Left ventricle myocardium inferior (tissue), 1 donor: ENCODE measurements at regions not wholly inside any gene's neighbourhood (a gene's known extent, or its start where the extent isn't known, plus 50 kb on each side); places are given as distances from the start of the nearest gene placed in this dataset.
"Not testable (repeated sequence)": the region's sequence is repeated elsewhere in the genome, so short reads cannot be mapped to it uniquely, and the experiment has no call there.

Experiments used
- DNase-seq: peaks from one replicate; pipeline ENCODE4 v3.0.0-alpha.2; 2020
- H3K27ac ChIP-seq: fragments of 200-600 bp; replicated peaks from 2 replicates; pipeline ENCODE4 v1.8.0; 2021
- H3K27me3 ChIP-seq: fragments of 200-600 bp; 2 replicates; pipeline ENCODE4 v1.8.0; 2021; ENCODE audit warnings: low read depth
- H3K36me3 ChIP-seq: fragments of 200-600 bp; 2 replicates; pipeline ENCODE4 v1.8.0; 2021
- H3K4me1 ChIP-seq: fragments of 200-600 bp; 2 replicates; pipeline ENCODE4 v1.8.0; 2021
- H3K4me3 ChIP-seq: fragments of 200-600 bp; 2 replicates; pipeline ENCODE4 v1.8.0; 2021; ENCODE audit warnings: mild to moderate bottlenecking, moderate library complexity
- H3K9me3 ChIP-seq: fragments of 200-600 bp; replicated peaks from 2 replicates; pipeline ENCODE4 v1.8.0; 2021
- intact Hi-C: fragments of 100-400 bp; cut with micrococcal nuclease; formaldehyde crosslinking; loops from one replicate; pipeline ENCODE4 v1.11.0; 2022
- donor health status: DM: no; HTN: yes; CAD: no; lungs with severe emphysema.

DNA sequence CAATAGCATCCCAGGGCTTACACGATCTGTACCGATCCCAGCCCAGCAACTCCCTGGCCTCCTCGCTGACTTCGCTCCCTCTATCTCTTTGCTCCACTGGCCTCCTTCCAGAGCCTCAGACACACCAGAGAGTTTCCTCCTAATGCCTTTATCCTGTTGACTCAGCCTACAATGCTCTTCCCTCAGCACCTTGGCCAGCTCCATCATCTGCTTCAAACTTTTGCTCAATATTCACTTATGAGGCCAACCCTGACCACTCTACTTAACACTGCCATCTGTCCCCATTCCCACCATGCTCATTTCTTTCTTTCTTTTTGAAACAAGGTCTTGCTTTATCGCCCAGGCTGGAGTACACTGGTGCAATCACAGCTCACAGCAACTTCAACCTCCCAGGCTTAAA lies 180.9 kb downstream of the CEP170 start:
- H3K36me3 ChIP-seq, DNase-seq, H3K27me3 ChIP-seq, intact Hi-C loops, H3K9me3 ChIP-seq, H3K27ac ChIP-seq, H3K4me1 ChIP-seq, H3K4me3 ChIP-seq: not testable (repeated sequence)

DNA sequence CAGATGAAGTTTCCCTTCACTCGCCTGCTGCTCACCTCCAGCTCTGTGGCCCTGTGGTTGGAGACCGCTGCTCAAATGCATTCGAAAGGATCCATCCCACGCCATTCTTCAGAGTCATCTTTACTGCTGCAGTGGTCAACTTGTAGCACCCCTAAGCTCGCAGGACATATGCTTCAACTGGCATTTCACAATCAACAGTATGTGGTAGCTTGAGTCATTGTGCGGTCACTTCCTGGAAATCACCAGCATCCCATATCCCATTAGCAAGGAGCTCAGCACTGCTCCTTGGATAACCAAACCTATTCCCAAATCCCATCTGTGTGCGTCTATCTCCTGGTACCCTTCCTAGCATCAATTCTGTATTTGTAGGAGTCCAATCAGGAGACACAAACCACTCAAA lies 188.0 kb downstream of the CEP170 start:
- H3K4me3 ChIP-seq, H3K27ac ChIP-seq, DNase-seq, H3K27me3 ChIP-seq, H3K36me3 ChIP-seq, H3K9me3 ChIP-seq, H3K4me1 ChIP-seq, intact Hi-C loops: not testable (repeated sequence)

DNA sequence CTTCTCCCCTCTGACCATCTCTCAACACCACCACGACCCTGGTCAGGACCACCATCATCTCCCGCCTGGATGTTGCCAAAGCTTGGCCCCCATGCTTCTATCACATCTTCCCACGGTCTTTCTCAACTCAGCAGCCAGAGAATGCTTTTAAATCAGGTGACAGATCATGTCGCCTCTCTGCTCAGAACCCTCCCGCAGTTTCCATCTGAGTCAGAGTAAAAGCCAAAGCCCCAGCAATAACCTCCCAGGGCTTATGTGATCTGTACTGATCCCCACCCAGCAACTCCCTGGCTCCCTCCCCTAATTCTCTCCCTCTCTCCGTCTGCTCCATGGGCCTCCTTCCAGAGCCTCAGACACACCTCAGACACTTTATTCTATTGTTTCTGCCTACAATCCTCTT lies 193.1 kb downstream of the CEP170 start:
- H3K27ac ChIP-seq, H3K4me3 ChIP-seq, H3K4me1 ChIP-seq, intact Hi-C loops, H3K27me3 ChIP-seq, H3K9me3 ChIP-seq, H3K36me3 ChIP-seq, DNase-seq: not testable (repeated sequence)

DNA sequence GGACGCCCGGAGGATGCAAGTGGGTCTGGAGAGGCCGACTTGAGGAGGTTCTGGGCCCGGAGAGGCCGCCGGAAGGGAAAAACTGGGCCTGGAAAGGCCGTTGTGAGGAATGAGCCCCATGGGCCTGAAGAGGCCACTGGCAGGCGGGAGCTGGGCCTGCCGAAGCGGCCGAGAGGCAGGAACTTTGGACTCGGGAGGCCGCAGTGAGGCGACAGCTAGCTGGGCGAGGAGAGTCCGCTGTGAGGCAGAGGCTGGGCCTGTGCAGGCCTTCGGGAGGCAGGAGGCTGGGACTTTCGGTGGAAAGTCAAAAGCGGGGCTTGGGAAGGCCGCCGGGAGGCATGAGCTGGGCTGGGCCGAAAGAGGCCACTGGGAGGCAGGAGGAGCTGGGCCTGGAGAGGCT lies 199.6 kb downstream of the CEP170 start:
- intact Hi-C loops, DNase-seq: not testable (repeated sequence)

DNA sequence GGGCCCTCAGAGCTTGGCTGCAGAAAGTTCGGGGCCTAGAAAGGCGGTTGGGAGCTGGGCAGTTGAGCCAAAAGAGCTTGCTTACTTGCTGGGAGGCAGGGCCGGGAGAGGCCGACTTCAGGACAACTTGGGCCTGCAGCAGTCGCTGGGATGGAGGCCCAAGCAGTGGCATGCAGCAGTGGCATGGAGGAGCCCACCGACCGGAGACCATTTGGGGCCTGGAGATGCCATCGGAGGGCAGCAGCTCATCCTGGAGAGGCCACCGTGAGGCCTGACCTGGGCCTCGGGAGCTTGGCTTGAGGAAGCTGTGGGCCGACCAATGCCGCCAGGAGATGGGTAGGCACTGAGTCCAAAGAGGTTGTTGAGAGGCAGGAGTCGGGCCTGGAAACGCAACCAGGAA lies 200.0 kb downstream of the CEP170 start:
- H3K9me3 ChIP-seq, H3K36me3 ChIP-seq, H3K4me1 ChIP-seq, intact Hi-C loops, DNase-seq, H3K27ac ChIP-seq, H3K4me3 ChIP-seq, H3K27me3 ChIP-seq: not testable (repeated sequence)

More for the DNA sequence above, 199.6 kb downstream of the CEP170 start:
- H3K4me1 ChIP-seq, H3K4me3 ChIP-seq, H3K27ac ChIP-seq, H3K27me3 ChIP-seq, H3K36me3 ChIP-seq, H3K9me3 ChIP-seq: not testable (repeated sequence)

DNA sequence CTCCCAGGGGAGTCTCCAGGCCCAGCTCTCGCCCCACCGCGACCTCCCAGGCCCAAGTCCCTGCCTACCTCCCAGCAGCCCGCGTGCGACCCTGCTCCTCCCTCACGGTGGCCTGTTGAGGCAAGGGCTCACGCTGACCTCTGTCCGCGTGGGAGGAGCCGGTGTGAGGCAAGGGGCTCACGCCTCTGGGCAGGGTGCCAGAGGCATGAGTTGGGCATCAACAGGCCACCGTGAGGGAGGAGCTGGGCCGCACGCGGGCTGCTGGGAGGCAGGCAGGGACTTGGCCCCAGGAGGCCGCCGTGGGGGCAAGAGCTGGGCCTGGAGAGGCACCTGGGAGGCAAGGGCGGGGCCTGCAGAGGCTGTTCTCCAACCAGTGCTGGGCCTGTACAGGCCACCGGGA lies 200.4 kb downstream of the CEP170 start:
- H3K9me3 ChIP-seq, DNase-seq, intact Hi-C loops, H3K4me1 ChIP-seq, H3K4me3 ChIP-seq, H3K27me3 ChIP-seq, H3K27ac ChIP-seq, H3K36me3 ChIP-seq: not testable (repeated sequence)

DNA sequence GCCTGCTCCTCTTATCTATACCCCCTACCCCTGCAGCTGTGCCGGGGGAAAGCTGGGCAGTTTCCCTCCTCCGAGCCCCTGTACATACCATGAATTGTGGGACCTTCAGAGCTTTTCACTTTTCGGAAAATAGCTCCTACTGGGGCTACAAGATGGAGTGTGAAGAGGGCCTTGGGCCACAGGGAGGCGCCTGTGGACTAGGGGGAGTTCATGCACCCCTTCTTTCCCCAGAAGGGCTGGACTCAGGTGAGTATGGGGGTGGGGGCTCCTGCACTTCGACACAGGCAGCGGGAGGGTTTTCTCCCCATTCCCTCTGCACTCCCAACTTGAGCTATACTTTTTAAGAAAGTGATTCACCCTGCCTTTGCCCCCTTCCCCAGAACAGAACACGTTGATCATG lies 202.0 kb downstream of the CEP170 start:
- H3K36me3 ChIP-seq, DNase-seq, H3K4me1 ChIP-seq, H3K9me3 ChIP-seq, H3K4me3 ChIP-seq, H3K27ac ChIP-seq, intact Hi-C loops, H3K27me3 ChIP-seq: not testable (repeated sequence)

DNA sequence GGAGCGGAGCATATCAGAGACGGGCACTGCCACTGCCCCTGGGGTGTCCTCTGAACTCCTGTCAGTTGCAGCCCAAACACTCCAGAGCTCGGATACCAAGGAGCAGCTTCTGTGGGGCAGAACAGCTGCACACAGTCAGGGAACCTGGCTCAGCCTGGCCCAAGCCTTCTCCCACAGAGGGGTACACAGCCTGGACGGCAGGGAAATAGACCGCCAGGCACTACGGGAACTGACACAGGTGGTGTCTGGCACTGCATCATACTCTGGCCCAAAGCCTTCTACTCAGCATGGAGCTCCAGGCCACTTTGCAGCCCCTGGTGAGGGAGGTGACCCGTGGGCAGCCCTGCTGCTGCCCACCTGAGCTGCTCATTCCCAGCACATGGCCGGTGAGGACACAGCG lies 204.5 kb downstream of the CEP170 start:
- not testable (repeated sequence) for H3K27ac ChIP-seq, DNase-seq

DNA sequence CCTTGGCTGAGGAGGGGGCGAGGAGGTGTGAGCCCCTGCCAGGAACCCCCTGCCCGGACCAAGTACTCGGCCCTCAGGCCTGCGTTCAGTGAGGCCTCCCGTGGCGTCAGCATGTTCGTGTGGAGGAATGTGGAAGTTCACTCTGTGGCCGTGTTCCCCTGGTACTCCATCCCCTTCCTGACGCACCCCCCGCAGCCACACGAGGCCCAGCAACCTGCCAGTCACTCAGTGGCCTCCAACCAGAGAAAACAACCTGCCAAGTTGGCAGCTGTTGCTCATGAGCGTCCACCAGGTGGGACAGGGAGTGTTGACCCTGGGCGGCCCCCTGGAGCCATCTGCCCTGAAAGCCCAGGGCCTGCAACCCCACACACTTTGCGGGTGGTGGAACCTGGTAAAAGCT lies 205.4 kb downstream of the CEP170 start:
- intact Hi-C loops, H3K27me3 ChIP-seq, H3K36me3 ChIP-seq, H3K27ac ChIP-seq, H3K9me3 ChIP-seq, H3K4me3 ChIP-seq, H3K4me1 ChIP-seq, DNase-seq: not testable (repeated sequence)

More for the DNA sequence above, 204.5 kb downstream of the CEP170 start:
- intact Hi-C loops, H3K36me3 ChIP-seq, H3K9me3 ChIP-seq, H3K4me1 ChIP-seq, H3K4me3 ChIP-seq, H3K27me3 ChIP-seq: not testable (repeated sequence)

DNA sequence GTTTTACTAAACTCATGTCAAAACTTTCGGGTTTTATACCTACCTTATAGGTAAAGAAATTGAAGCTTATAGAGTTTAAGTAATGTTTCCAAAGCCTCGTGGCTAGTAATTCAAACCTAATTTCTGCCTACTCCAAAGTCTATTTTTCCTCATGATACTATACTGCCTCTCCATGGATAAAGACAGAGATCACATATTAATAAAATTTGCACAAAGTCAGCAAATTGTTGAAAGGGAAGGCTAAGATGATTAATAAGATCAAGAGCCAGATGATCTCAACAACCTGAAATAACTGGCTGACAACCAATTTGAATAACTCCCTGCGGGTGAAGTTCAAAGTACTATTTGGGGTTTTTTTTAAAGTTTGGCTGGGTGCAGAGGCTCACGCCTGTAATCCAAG lies 233.7 kb downstream of the CEP170 start:
- DNase-seq, H3K9me3 ChIP-seq, intact Hi-C loops, H3K36me3 ChIP-seq, H3K27me3 ChIP-seq, H3K4me3 ChIP-seq, H3K4me1 ChIP-seq, H3K27ac ChIP-seq: not testable (repeated sequence)

DNA sequence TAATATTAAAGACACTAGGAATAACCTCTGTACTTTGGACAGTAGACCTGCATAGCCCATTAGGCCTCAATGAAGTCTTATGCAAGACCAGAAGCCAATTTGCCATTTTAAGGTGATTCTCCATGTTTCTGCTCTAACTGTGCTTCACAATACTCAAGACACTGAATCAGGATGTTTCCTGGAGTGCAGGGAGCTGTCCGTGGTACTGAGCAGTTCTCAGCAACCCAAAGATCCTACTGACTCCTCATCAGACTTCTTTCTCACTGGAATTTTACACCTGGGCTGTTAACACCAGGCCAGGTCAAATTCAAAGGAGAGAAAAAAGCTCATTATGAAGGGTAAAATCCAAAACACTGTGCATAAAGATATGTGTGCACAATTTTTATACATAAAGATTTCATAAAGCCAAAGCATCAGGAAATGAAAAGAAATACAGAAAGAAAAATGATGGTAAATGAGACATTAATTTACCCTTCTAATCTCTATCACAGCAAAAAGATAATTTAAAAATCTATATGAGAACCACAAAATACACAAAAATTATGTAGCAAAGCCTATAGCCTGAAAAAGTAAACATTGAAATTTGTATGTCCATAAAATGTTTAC lies 235.9 kb downstream of the CEP170 start:
- H3K27me3 ChIP-seq, intact Hi-C loops, H3K9me3 ChIP-seq, H3K36me3 ChIP-seq, H3K4me3 ChIP-seq, H3K4me1 ChIP-seq, H3K27ac ChIP-seq: not testable (repeated sequence)
- DNase-seq, result peak; percentile 28
